ENCODE measurements at regions not wholly inside any gene's neighbourhood (a gene's known extent, or its start where the extent isn't known, plus 50 kb on each side); places are given as distances from the start of the nearest gene placed in this dataset.

DNA sequence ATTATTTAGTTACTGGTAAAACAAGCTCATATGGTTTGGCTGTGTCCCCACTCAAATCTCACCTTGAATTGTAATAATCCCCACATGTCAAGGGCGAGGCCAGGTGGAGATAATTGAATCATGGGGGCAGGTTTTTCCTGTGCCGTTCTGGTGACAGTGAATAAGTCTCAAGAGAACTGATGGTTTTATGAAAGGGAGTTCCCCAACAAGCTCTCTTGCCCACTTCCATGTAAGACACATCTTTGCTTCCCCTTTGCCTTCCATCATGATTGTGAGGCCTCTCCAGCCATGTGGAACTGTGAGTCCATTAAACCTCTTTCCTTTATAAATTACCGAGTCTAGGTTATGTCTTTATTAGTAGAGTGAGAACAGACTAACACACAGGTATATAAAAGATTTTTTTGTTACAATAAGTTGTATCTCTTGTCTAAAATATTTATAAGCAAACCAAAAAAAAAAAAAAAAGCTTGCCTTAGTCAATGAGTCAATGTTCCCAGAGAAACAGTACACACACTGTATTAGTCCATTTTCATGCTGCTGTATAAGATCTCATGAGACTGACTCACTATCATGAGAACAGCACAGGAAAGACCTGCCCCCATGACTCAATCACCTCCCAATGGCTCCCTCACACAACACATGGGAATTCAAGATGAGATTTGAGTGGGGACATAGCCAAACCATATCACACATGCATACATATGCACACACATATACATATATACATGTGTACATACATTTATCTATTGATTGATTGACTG, 138.3 kb downstream of the BASP1 start:
- H3K4me3 Mint-ChIP-seq: no peak overlapping the region
- DNase-seq: no peak
- H3K27me3 Mint-ChIP-seq: no peaks in the 10 kb centered on the region
- CTCF ChIA-PET: no interaction called here
- no peaks in the 10 kb centered on the region for H3K4me1 Mint-ChIP-seq
- no peak overlapping the region for H3K27ac Mint-ChIP-seq
- no peaks in the 10 kb centered on the region for H3K36me3 Mint-ChIP-seq
- peaks cover 16% of the 10 kb centered on the region for H3K9me3 Mint-ChIP-seq

DNA sequence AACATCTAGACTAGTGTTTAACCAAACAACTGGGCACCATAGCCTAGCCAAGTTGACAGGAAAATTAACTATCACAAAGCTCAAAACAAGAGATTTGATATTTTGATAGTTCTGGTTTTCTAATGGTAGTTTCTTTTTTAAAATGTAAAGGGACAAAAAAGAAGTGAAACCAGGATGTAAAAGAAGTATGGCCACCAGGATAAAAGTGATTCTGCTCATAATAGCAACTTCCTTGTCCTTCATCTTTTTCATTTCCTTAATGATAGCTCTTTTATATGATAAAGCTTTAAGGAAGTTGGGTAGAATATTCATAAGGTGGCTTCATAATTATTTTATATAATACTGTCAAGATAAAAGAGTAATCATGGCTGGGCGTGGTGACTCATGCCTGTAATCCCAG, 139.1 kb downstream of the BASP1 start:
- no peak for DNase-seq
- CTCF ChIA-PET: no interaction called here

DNA sequence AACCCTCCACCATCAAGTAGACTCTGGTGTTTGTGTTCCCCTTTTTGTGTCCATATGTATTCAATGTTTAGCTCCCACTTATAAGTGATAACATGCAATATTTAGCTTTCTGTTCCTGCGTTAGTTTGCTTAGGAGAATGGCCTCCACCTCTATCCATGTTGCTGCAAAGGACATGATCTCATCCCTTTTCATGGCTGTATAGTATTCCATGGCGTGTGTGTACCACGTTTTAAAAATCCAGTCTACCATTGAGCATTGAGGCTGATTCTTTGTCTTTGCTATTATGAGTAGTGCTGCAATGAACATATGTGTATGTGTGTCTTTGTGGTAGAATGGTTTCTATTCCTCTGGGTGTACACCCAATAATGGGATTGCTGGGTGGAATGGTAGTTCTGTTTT, 140.1 kb downstream of the BASP1 start:
- no peak overlapping the region for H3K4me3 Mint-ChIP-seq
- H3K27ac Mint-ChIP-seq: no peak overlapping the region
- H3K9me3 Mint-ChIP-seq: peaks cover 24% of the 10 kb centered on the region
- no peaks in the 10 kb centered on the region for H3K4me1 Mint-ChIP-seq
- no peaks in the 10 kb centered on the region for H3K27me3 Mint-ChIP-seq
- no peaks in the 10 kb centered on the region for H3K36me3 Mint-ChIP-seq
- no peak for DNase-seq
- CTCF ChIA-PET: no interaction called here

More for the DNA sequence above, 139.1 kb downstream of the BASP1 start:
- H3K27ac Mint-ChIP-seq: no peak overlapping the region
- H3K27me3 Mint-ChIP-seq: no peaks in the 10 kb centered on the region
- no peaks in the 10 kb centered on the region for H3K4me1 Mint-ChIP-seq
- H3K9me3 Mint-ChIP-seq: peaks cover 20% of the 10 kb centered on the region
- no peaks in the 10 kb centered on the region for H3K36me3 Mint-ChIP-seq
- H3K4me3 Mint-ChIP-seq: no peak overlapping the region

DNA sequence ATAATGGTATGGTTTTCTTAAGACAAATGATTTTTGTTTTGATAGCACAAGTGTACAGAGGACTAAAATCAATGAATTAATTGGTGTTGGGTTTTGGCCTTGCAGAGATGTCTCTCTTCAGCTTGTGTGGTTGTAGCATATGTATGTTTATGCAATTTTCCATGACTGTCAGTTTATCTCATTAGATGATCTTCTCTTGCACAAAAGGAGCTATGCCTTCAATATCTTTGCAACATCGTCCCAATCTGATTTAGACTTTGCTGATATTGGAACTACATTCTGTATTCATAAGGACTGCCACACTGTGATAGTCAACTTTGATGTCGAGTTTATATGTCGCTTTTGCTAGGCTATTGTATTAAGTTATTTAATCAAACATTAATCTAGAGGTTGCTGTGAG, 140.0 kb upstream of the TAF11L2 start:
- no peak for DNase-seq
- H3K27me3 Mint-ChIP-seq: no peaks in the 10 kb centered on the region
- H3K9me3 Mint-ChIP-seq: peaks cover 24% of the 10 kb centered on the region
- no peaks in the 10 kb centered on the region for H3K4me1 Mint-ChIP-seq
- CTCF ChIA-PET: no interaction called here
- no peak overlapping the region for H3K27ac Mint-ChIP-seq
- no peaks in the 10 kb centered on the region for H3K36me3 Mint-ChIP-seq
- no peak overlapping the region for H3K4me3 Mint-ChIP-seq

DNA sequence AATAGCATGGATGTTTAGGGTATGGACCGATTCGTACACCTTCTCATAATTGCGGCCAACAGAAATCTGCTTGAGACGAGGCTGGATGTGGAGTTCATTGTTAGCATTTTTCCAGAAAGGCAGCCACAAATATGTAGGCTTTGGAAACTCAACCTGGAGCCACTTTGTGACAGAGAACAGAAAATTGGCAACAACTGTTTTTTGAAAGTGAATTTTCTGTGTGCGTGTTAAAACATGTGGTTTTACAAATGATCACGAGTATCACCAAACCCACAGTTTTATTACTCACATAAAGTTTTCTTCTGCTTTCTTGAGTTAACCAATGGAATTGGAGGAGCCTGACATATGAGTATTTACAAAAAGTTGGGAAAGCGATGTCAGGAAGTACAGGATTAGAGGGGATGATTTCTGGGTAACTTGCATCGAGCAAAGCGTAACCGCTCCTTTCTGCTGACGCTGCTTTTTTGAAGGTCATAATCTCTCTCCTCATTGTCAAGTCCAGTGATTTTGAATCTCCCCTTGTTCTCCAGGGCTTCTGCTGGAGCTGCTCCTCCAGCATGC, 138.5 kb upstream of the TAF11L2 start:
- Mint-ChIP-seq H3K27ac (no peak overlapping the region), H3K36me3 (no peaks in the 10 kb centered on the region), H3K4me1 (no peaks in the 10 kb centered on the region), H3K27me3 (no peaks in the 10 kb centered on the region), H3K4me3 (no peak overlapping the region), H3K9me3 (peaks cover 19% of the 10 kb centered on the region)
- no peak for DNase-seq
- CTCF ChIA-PET: no interaction called here

DNA sequence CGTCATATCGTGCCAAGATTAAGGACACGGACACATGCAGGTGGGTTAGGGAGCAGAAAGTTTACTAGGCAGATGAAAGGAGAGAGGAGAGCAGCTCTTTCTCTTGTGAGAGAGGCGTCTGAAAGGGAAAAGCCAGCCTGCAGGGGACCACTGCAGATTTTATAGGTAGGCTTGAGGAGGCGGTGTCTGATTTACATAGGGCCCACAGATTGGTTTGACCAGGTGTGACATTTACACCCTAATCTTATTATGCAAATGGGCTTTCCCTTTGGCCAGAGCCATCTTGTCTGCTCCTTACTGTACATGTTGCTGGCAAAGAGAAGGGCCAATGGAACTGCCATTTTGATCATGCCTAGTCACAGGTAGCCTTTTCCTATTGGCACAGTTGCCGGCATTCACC, 137.2 kb upstream of the TAF11L2 start:
- no peaks in the 10 kb centered on the region for H3K27me3 Mint-ChIP-seq
- CTCF ChIA-PET: no interaction called here
- no peaks in the 10 kb centered on the region for H3K36me3 Mint-ChIP-seq
- peaks cover 19% of the 10 kb centered on the region for H3K9me3 Mint-ChIP-seq
- no peaks in the 10 kb centered on the region for H3K4me1 Mint-ChIP-seq
- H3K4me3 Mint-ChIP-seq: no peak overlapping the region
- DNase-seq: no peak
- H3K27ac Mint-ChIP-seq: no peak overlapping the region

DNA sequence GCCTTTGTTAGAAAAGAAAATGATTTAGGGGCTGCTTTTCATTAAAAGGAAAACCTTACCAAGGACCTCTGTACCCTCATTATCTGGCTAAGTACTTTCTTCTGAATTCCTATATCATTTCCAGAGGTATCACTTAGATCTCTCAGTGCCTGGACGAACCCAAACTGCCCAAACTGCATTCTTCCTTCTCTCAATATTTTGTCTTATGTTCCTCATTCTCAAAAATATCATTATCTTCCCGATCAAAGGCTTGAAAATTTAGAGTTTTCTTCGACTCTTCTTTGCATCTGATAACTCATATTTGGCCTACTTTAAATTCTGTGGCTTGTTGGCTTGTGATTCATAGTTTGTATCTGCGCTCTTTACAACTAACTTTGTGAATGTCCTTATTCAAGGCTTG, 136.7 kb upstream of the TAF11L2 start:
- no peak overlapping the region for H3K4me3 Mint-ChIP-seq
- H3K27ac Mint-ChIP-seq: no peak overlapping the region
- peaks cover 19% of the 10 kb centered on the region for H3K9me3 Mint-ChIP-seq
- no peaks in the 10 kb centered on the region for H3K27me3 Mint-ChIP-seq
- no peaks in the 10 kb centered on the region for H3K36me3 Mint-ChIP-seq
- no peaks in the 10 kb centered on the region for H3K4me1 Mint-ChIP-seq
- no peak for DNase-seq
- CTCF ChIA-PET: no interaction called here

DNA sequence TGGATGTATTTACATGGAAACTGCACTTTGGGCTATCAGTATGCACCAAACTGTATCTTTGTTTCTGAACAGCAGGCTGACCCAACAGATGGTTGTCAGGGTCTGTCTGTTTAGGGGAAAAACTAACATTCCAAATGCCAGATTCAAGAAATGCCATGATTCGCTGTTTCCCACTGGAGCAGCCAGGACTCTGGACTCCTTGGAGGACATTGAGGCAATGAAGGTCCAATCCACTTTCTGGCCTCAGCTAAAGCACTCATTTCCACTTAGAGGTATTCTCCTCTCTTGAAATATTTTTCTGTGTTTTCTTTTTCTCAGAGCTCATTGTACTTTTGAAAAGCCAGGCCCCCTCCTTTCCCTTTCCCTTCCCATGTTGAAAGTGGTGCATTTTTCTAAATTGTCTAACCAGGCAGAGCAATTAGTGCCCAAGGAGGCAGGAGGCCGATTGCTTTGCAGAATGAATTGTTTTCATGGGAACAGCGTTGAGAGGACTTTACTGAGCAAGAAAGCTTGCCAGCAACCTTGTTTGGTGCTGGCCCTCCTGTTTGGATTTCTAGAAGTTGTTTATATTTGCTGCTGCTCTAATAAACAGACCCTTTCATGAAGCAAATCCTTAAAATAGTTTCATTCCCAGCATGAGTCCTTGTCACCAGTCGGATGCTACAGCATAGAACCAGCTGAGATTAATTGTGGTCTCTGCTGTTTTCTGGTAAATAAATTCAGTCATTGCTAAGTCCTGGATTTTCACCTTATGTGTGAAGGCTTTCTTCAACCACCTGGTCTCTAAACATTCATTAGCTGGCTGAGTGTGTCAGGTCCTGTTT, 132.8 kb upstream of the TAF11L2 start:
- H3K9me3 Mint-ChIP-seq: peaks cover 13% of the 10 kb centered on the region
- no peak for DNase-seq
- H3K27ac Mint-ChIP-seq: no peak overlapping the region
- H3K27me3 Mint-ChIP-seq: no peaks in the 10 kb centered on the region
- no peaks in the 10 kb centered on the region for H3K36me3 Mint-ChIP-seq
- CTCF ChIA-PET: no interaction called here
- H3K4me1 Mint-ChIP-seq: no peaks in the 10 kb centered on the region
- H3K4me3 Mint-ChIP-seq: no peak overlapping the region

DNA sequence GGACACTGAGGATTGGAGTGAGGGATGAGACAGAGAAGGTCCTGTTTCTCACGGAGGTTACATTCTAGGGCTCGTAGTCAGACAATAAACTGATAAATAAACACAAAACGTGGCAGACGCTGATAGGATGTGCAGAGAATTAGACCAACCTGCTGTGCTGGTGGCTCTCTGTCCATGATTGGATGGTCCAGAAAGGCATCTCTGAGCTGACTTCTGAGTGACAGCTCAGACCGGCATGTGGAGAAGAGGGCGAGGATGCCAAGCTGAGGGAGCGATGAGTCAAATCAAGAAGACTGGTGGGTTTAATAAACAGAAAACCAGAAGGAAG, 132.3 kb upstream of the TAF11L2 start:
- no peaks in the 10 kb centered on the region for H3K27me3 Mint-ChIP-seq
- H3K9me3 Mint-ChIP-seq: peaks cover 10% of the 10 kb centered on the region
- H3K27ac Mint-ChIP-seq: no peak overlapping the region

DNA sequence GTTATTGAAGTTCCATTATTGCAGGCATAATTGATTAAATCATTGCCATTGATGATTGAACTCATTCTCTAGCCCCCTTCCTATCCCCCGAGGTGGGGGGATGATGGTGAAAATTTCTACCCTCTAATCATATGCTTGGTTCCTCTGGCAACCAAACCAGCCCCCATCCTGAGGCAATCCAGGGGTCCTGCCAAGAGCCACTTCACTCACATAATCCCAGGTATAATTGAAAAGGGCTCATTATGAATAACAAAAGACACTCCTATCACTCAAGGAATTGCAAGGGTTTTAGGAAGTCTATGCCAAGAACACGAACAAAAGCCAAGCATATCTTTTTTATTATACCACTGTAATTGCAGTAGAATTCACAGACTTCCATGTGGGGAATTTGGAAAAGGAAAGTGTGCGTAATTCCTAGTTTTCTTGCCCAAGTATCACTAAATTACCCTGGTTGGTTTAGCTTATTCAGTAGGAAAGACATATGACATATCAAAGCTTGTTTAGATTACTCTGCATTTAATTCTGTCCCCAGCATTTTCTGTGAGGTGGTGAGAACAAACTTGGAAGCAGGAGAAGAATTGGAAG, 130.7 kb upstream of the TAF11L2 start:
- Mint-ChIP-seq H3K27ac (no peak overlapping the region), H3K36me3 (no peaks in the 10 kb centered on the region), H3K9me3 (peaks cover 2% of the 10 kb centered on the region), H3K4me1 (no peaks in the 10 kb centered on the region), H3K4me3 (no peak overlapping the region), H3K27me3 (no peaks in the 10 kb centered on the region)
- CTCF ChIA-PET: no interaction called here
- no peak for DNase-seq

More for the DNA sequence above, 132.3 kb upstream of the TAF11L2 start:
- DNase-seq: no peak
- Mint-ChIP-seq H3K4me1 (no peaks in the 10 kb centered on the region), H3K36me3 (no peaks in the 10 kb centered on the region), H3K4me3 (no peak overlapping the region)
- CTCF ChIA-PET: no interaction called here

DNA sequence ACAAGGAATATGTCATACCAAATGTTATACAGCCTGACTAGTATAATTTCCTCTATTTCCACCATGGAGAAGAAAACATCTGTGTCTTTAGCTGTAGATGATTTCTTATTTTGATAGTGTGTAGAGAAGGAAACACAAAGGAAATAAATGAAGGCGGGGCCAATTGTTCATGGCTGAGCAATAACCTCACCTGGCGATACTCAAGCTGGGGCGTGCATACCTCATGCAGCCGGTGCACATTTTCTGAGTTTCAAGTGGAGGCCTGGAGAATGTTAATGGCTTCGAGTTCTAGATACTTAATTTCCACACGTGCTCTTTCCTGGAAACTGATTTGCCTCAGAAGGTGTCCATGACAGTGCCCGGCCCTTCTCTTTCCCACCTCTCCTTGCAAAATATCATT, 127.4 kb upstream of the TAF11L2 start:
- Mint-ChIP-seq H3K36me3 (no peaks in the 10 kb centered on the region), H3K27ac (no peak overlapping the region), H3K9me3 (peaks cover 4% of the 10 kb centered on the region), H3K27me3 (no peaks in the 10 kb centered on the region), H3K4me1 (no peaks in the 10 kb centered on the region), H3K4me3 (no peak overlapping the region)
- CTCF ChIA-PET: no interaction called here
- no peak for DNase-seq

DNA sequence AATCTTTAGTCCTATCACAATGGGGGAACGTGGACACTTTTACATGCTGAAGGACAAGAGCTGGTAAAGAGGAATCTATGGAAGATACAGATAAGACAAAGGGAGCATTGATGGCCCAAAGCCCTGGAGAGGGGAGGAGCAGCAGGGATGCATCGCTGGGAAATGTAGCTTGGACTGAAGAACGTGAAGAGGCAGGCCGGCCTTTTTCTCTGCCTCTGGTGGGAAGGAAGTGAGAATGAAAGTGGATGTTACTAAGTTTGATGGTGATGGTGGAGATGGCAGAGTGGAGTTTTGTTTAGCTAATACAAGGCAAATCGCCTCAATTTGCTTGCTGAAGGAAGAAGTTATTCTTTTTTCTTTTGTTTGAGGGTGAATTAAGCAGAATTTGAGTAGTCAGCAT, 124.6 kb upstream of the TAF11L2 start:
- CTCF ChIA-PET: no interaction called here
- Mint-ChIP-seq H3K36me3 (no peaks in the 10 kb centered on the region), H3K4me3 (no peak overlapping the region), H3K27me3 (no peaks in the 10 kb centered on the region), H3K27ac (no peak overlapping the region), H3K4me1 (no peaks in the 10 kb centered on the region), H3K9me3 (peaks cover 2% of the 10 kb centered on the region)
- DNase-seq: no peak

DNA sequence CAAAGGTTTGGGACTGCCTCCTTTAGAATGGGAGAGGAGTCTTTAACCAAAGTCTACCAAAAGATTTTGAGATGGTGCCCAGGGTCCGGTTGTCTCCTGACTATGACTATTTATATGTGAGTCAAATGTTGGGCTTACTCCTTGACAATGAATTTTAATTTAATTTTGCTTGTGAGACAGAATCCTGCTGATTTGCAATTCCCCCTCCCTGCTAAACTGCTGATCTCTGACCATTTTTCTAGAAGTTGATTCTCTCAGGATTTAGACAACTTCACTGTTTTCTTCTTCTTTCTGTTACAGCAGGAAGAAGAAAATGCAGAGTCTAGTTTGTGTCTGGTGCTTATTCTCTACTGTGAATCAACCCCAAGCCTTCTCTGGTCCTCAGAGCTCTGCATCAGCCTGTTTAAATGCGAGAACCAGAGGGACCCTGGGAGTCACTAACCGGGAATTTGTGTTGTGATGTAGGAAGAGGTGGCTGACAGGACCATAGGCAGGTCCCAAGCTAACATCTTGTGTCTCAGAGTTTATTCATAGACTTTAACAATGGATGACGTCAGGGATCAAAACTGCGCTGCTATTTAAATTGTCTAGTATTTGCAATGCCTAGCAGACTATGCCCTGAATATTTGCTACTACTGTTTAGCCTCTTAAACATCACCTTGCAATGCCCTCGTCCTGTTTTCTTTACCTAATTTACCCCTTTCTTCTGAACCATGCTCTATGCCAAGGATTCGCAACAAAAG, 124.0 kb upstream of the TAF11L2 start:
- Mint-ChIP-seq H3K27ac (no peak overlapping the region), H3K36me3 (no peaks in the 10 kb centered on the region), H3K4me1 (no peaks in the 10 kb centered on the region), H3K4me3 (no peak overlapping the region), H3K9me3 (peaks cover 2% of the 10 kb centered on the region), H3K27me3 (no peaks in the 10 kb centered on the region)
- no peak for DNase-seq
- CTCF ChIA-PET: no interaction called here

DNA sequence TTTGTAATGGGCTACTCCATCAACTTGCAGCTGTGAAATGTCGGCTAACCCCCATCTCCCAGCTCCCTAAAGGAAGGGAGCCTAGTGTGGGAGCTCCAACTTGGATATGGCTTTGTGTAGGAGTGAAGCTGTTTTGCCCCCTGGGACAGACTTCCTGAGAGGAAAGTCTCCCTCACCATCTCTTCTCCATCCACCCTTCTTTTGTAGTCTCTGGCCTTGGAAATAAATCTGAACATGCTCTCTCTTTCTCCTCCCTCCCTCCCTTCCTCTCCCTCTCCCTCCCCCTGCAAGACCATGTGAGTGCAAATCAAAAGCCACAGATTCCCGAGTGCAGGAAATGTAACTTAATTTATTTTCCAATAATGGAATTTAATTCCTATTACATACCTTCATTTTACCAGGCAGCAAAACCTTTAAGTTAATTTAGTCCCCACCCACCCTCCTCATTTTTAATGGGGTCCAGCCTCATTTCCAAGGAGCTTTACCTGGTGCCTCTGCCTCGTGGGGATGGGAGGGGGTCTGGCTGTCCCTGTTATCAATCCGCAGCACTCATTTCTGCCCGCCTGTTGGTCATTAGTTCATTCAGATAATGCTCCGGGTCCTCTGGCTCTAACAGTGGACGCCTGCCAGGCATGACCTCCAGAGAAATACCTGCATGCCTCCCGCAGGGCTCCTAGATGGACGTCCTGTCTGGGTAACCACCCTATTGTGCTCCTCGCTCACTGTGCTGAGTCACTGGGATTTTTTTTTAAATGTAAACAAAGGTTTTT, 122.9 kb upstream of the TAF11L2 start:
- Mint-ChIP-seq H3K4me3 (no peak overlapping the region), H3K9me3 (peaks cover 2% of the 10 kb centered on the region), H3K36me3 (no peaks in the 10 kb centered on the region), H3K27me3 (no peaks in the 10 kb centered on the region), H3K4me1 (no peaks in the 10 kb centered on the region), H3K27ac (no peak overlapping the region)
- DNase-seq: no peak
- CTCF ChIA-PET: no interaction called here

Measured in activated naive CD4-positive, alpha-beta T cell treated with anti-CD3 and anti-CD28 coated beads, Interleukin-2, amount 10 ng/mL, durations not matched to agents 7 days and 5 days (primary cell).